ENCODE measurements at regions not wholly inside any gene's neighbourhood (a gene's known extent, or its start where the extent isn't known, plus 50 kb on each side); places are given as distances from the start of the nearest gene placed in this dataset.

DNA sequence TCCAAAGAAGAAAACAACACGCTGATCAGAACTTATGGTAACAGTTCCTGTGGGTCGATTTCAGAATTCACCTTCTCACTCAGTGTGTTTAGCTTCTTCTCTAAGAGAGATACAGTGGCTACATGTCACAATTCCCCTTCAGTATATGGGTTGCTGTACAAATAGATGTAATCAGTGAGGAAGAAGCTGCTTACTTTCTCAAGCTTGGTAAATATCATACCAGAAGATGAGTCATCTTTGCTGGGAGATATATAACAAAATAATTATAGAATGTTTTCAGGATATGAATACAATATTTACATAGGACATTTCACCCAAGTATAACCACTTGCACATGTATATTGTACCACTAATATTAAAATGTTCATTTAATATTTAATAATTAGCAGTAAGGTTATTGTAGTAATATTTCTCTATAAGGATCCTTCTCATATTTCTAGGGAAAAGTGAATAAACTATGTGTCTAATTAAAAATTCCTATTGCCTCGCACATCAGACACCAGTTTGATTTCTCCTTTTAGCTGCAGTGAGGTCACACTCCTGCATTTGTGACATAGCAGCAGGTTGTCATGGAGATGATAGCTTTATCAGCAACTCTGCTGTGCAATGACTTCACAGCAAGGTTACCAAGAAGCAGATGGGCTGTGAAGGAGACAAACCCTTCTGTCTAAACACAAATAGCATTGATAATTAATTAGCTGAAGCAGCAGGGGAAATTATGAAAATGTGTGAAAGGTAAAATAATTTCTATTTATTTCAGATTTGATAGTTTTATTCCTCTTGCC, 211.4 kb downstream of the TUSC7 start:
- FAIRE-seq, result no peak

DNA sequence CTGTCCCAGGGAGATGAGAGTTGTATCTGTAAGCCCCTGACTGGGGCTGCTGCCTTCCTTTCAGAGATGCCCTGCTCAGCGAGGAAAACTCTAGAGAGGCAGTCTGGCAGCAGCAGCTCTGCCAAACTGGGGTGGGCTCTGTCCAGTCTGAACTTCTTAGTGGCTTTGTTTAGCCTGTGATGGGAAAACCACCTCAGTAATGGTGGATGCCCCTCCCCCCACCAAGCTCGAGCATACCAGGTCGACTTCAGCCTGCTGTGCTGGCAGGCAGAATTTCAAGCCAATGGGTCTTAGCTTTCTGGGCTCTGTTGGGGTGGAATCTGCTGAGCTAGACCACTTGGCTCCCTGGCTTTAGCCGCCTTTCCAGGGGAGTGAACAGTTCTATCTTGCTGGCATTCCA, 218.3 kb downstream of the TUSC7 start:
- FAIRE-seq (no peak), DNase-seq (ENCODE audit: low spot score in 2 of 2) (no peak)

More for the DNA sequence above, 211.4 kb downstream of the TUSC7 start:
- no peak for DNase-seq (ENCODE audit: low spot score in 2 of 2)

DNA sequence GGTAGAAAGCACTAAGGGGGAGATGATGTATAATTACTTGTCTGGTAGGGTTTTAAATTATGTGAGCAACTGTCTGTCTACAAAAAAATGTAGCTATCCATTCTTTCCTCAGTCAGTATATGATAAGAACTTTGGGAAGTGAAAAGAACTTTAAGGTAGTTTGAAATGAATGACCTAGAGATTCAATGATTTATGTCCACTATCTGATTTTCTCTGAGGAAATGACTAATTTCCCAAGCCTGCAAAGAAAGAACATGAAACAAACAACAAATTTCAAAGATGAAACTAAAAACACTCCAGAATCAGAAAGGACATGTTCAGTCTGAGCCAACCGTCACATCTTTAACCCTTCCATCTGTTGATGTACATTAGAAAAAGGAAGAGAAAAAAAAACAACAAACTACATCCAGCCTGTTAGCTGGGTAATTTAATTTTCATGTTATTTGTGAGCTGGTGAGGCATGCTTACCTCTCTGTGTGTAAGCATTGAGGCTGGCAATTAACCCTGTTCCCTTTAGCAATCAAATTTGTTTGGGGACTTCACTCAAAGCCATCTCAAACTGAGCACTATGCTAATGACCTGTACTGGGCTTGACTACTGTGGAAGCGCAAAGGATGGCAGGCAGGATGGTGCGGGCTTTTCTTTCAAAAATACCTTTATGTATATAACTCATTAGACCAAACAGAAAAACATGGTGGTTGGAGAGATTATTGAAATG, 220.1 kb downstream of the TUSC7 start:
- no peak for FAIRE-seq
- no peak for DNase-seq (ENCODE audit: low spot score in 2 of 2)

DNA sequence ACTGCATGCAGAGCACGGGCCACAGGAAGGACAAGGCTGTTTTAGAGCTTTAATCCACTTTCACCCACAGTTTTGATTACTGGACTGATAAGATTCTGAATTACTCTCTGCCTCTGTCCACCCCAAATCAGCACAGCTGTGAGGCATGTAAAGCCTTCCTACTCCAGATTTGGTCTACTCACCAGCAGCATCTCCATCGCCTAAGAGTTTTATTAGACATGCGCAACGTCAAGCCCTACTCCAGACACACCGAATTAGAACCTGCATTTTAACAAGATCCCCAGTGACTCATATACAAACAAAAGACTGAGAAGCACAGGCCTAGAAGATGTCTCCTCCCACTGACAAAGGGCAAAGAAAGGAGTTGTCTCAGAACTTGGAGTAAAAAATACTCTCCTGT, 221.2 kb downstream of the TUSC7 start:
- no peak for DNase-seq (ENCODE audit: low spot score in 2 of 2)
- FAIRE-seq, result no peak

DNA sequence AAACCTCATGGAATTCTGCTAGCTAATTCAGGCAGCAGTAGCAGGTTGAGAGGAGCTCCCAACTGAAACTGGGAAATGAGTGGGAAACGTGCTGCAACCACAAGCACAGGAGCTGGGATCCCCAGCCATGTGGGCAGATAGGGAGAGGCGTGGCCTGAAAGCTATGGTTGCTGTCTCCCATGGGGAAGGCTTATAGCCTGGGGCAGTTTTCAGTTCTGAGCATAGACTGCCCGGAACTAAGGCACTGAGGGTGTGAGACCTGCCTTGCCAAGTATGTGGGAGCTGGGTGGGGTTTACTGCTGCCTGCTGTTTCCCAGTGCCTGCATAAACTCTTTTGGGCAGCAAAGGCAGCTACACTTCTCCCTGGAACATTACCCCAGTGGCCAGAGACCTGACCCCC, 229.5 kb downstream of the TUSC7 start:
- no peak for DNase-seq (ENCODE audit: low spot score in 2 of 2)
- no peak for FAIRE-seq

DNA sequence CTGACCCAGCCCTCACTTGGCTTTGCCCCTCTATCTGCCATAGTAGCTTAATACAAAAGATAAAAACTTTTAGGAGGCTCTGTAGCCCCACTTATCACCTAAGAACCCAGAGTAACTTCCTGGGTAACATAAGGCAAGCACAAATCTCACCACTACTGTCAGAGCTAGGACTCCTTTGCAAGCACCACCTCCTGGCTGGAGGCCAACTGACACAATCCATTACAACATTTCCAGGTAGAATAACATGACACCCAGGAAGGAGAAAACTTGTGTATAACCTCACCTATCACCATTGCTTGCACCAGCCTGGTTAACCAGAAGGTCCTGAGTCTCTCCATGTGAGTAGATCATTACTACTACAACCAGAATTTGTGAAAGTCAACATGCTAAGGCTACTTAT, 230.0 kb downstream of the TUSC7 start:
- FAIRE-seq (no peak), DNase-seq (ENCODE audit: low spot score in 2 of 2) (no peak)

DNA sequence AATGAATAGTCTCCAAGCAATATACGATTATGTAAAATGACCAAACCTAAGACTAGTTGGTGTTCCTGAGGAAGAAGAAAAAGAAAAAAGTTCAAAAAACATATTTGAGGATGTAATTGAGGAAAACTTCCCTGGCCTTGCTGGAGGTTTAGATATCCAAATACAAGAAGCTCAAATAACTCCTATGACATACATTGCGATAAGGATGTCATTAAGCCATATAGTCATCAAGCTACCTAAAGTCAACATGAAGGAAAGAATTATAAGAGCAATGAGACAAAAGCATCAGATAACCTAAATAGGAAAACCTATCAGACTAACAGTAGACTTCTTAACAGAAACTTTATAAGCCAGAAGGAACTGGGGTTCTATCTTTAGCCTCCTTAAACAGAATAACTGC, 231.1 kb downstream of the TUSC7 start:
- FAIRE-seq (no peak), DNase-seq (ENCODE audit: low spot score in 2 of 2) (no peak)

DNA sequence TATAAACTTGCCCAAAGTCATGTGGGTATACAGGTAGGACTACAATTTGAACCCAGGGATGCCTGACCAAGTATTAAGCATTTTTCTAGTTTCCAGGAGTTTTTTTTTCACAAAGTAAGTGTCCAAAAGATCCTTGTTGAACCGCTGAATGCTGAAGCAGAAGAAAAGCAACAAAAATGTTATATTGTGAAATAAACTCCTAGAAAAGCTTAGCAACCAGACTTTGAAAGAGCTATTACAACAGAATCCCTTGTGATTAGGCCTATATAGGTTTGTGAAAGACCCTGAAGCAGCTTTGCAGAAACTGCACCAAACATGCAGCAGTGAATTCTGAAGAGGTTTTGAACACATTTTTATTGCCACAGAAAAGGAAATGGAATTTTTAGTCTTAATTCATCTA, 236.8 kb downstream of the TUSC7 start:
- DNase-seq (ENCODE audit: low spot score in 2 of 2), result no peak
- FAIRE-seq, result no peak

DNA sequence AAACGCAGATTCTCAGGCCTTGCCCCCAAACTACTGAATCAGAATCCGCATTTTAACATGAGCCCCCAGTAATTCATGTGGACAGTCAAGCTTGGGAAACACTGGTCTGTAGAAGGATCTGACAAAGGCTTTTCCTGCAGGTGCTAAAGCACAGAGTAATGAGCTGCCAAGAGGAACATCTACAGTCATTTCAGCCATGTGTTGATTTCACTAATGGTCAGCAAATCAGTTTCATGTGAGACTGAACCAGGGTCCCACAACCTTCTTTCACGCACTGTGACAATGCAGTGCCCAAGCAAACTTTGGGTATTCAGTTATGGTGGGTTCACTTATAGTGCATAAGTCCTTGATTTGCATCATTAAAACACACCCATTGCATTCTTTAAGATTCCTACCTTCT, 237.6 kb downstream of the TUSC7 start:
- DNase-seq (ENCODE audit: low spot score in 2 of 2), result no peak
- FAIRE-seq, result no peak

DNA sequence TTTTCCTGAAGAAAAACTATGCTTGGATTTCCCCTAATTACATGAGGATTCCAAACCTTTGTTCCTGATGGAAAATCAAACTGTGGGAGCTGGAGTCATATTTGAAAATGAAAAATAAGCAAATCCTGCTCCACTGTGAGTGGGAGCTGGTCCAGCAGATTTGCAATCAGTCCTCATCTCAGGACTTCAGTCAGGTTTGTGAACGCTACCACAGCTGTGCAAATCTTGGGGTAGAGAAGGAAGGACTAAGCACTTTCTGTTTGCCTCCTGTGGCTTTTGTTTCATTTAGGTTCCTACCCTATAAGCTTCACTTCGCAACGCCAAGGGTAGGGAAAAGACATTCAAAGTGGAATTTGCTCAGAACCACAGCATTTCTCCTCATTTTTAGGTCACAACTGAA, 238.2 kb downstream of the TUSC7 start:
- DNase-seq (ENCODE audit: low spot score in 2 of 2) (no peak), FAIRE-seq (no peak)

DNA sequence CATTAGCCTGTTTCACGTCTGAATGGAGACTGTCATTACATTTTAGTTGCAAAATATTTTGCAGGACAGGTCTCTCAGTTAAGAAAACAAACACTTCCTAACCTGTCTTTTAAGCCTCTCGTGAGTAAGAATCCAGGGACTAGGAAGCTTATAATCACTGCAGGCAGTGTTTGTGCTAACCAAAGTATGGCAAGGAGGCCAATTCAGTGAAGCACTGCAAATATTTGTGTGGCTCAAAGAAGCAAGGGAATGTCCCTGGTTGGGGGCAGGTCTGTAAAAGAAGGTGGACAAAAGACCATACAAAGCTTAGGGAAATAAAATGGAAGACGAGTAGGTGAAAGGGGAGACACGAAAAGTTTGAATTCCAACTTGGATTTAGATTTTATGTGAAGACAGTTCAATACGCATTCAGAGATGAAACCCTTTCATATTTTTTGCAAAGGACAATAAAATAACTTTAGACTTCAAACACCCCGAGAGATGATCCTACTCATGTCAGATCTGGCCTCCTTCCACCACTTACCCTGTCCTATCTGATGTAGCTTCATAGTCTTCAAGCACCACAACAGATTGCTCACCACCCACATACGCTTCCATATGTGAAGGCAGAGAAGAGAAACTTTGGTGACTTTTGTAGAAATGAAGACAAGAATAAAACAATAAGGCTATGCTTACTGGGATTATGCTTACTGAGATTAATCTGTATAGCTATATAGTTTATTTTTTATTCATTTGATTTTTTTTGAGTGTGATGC, 240.9 kb downstream of the TUSC7 start:
- DNase-seq (ENCODE audit: low spot score in 2 of 2) (no peak), FAIRE-seq (no peak)

DNA sequence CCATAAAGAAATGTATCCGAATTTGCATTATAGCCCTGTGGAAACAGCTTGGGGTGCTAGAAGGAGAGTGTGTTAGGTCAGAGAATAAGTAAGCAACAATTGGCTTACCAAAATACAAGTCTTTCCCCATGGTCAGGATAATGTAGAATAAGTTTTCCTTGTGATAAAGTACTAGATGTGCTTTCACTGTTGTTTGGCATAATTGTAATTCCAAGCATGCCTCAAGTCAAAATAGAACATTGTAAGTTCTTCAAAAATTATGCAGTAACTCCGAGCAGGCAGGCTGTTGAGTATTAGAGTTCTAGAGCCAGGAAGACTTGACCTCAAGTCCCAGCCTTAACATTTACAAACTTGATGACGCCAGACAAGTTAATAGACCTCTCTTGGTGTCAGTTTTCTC, 242.0 kb downstream of the TUSC7 start:
- FAIRE-seq (no peak), DNase-seq (ENCODE audit: low spot score in 2 of 2) (no peak)

DNA sequence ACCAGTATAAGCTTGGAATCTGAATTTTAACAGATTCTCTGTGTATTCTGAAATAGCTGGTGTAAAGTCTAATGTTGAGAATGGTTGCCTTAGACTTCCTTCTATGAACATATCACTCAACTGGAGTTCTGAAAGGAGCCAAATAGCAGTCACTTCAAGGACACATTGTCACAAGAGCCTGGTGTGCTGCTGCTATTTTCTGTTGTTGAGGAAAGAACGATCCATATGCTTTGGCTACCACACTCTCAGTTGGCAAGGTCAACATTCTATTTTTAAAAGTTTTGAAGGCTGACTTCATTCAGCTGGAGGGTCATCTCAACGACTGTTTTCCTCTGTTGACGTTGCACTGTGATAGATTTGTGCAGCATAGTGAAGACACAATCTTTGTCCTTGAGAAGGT, 248.7 kb downstream of the TUSC7 start:
- no peak for DNase-seq (ENCODE audit: low spot score in 2 of 2)
- no peak for FAIRE-seq

DNA sequence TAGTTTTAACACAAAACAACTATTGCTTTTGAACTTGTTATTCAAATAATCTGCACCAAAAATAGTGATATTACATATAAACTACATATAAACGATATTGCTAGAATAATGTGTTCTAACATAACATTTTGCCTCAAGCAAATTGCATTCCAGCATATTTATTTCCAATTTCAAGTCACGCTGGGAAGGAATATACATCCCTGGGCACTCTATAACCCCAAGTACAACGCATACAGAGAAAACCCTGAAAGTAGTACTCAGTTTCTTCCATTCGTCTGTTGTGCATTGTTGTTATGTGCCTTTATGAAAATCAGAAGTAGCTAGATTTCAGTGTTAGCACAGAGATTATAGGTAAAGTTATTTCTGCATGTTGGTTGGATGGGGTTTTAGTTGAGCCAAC, 251.5 kb downstream of the TUSC7 start:
- DNase-seq (ENCODE audit: low spot score in 2 of 2) (no peak), FAIRE-seq (no peak)

DNA sequence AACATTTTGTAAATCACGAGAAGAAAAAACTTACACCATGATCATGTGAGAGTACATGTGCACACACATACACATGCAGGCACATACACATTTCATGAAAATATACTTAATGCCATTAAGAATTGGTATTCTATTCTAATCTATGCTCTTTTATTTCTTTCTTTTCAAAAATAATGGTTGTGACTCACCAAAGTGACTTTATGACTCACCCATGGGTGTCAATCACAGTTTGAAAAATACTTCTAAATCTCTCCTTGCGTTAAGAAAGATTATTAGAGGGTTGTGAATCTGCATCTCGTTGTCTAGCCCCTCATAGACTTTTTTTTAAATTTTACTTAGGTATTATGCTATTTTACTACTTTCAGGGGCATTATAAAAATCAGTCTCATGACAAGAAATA, 254.2 kb downstream of the TUSC7 start:
- DNase-seq (ENCODE audit: low spot score in 2 of 2) (no peak), FAIRE-seq (no peak)

DNA sequence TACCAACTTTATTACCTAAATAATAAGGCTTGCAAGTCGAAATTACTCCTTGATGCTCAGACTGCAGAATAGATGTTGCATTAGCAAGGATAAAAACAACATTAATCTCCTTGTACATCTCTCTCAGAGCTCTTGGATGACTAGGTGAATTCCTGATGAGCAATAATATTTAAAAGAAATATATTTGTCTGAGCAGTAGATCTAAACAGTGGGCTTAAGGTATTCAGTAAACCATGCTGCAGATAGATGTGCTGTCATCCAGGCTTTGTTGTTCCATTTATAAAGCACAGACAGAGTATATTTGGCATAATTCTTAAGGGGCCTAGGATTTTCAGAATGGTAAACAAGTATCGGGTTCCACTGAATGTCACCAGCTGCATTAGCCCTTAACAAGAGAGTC, 257.1 kb downstream of the TUSC7 start:
- DNase-seq (ENCODE audit: low spot score in 2 of 2) (no peak), FAIRE-seq (no peak)

DNA sequence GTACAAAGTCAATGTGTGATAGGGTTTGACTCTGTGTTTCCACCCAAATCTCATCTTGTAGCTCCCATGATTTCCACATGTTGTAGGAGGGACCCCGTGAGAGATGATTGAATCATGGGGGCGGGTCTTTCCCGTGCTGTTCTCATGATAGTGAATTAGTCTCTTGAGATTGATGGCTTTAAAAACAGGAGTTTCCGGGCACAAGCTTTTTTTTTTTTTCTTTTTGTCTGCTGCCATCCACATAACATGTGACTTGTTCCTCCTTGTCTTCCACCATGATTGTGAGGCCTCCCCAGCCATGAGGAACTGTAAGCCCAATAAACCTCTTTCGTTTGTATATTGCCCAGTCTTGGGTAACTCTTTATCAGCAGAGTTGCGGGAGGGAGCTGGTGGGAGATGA, 259.6 kb downstream of the TUSC7 start:
- FAIRE-seq, result no peak
- no peak for DNase-seq (ENCODE audit: low spot score in 2 of 2)

DNA sequence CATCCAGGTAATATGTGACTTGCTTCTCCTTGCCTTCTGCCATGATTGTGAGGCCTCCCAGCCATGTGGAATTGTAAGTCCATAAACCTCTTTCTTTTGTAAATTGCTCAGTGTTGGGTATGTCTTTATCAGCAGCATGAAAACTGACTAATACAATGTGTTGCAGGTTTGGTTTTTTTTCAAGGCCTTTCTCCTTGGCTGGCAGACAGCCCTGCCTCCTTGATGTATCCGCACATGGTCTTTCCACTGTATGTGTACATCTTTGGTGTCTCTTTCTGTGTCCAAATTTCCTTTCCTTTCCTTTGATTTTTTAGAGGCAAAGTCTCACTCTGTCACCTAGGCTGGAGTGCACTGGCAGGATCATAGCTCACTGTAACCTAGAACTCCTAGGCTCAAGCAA, 260.1 kb downstream of the TUSC7 start:
- DNase-seq (ENCODE audit: low spot score in 2 of 2) (no peak), FAIRE-seq (no peak)

DNA sequence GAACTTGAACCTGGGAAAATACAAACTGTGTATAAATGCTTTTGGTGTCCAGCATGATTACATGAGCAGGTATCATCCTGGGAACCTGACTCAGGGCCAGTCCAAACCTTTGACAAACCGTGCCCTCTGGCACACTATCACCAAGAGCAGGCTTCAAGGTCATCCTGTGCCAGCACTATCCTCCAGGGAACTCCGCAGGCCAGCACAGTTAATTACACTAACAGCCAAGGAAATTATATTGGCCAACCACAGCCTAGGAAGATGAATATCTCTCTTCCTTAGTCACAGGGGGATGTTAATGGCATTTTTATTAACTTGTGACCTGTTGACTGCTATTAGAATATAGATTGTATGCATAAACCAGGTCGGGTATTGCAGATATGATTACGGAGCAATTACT, 262.0 kb downstream of the TUSC7 start:
- no peak for DNase-seq (ENCODE audit: low spot score in 2 of 2)
- no peak for FAIRE-seq

DNA sequence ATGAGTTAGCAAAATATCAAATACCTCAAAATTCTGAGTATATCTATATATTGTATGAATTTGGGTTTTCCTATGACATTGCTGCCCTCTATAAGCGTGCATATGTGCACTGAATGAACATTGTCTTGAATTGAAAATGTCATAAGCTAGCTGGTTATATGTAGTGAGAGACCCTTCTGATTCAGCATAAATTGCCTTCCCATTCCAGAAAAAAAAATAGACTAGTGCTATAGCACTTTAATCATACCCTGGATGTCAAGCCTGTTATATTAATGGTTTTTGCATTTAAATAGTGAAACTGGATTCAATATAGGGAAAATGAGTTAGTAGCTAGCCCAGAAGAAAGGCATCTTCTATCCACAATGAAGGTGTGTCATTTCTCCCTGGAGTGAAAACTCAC, 265.1 kb downstream of the TUSC7 start:
- DNase-seq (ENCODE audit: low spot score in 2 of 2), result no peak
- FAIRE-seq, result no peak

DNA sequence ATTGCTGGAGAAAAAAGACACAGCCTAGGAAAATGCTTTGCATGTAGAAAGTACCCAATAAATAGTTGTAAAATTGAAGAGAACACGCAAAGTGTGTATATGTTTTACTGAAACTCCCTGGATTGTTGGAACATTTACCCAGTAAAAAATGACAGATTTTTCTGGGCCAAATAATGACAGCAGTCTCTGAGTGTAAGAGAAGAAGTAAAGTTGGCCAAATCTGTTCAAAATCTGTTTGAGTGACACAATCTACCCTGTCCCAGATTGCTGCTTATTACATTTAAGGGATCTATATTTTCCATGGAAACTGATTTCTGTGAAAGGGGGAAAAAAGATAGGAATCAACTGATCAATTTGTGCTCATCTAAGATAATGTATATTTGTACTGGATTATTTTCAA, 267.9 kb downstream of the TUSC7 start:
- FAIRE-seq, result no peak

DNA sequence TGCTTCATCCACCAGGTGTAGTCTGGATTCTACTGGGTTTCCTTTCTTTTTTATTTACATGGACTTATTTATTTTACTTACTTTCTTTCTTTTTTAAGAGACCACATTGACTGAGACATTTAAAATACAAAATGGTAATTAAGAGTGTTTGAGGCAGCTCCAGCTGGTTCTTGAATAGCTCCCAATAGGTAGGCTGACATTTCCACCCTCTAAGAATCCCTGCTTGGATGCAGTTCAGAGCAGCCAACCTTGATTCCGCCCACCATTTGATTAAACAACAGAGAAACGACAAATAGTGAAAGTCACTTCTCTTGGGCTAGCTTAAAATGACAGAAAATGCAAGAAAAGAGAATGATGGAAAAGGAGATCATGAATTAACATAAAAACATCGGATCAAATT, 270.5 kb downstream of the TUSC7 start:
- no peak for FAIRE-seq
- DNase-seq (ENCODE audit: low spot score in 2 of 2), result no peak

More for the DNA sequence above, 267.9 kb downstream of the TUSC7 start:
- DNase-seq (ENCODE audit: low spot score in 2 of 2), result no peak

Measured in frontal cortex (tissue), 3 donors.